DND-41 (cell line): ENCODE measurements at regions not wholly inside any gene's neighbourhood (a gene's known extent, or its start where the extent isn't known, plus 50 kb on each side); places are given as distances from the start of the nearest gene placed in this dataset.

Experiments
- EZH2 ChIP-seq: IDR thresholded peaks from 3 replicates; pipeline ENCODE4 v1.6.1; 2012; ENCODE audit warnings: borderline replicate concordance, low read depth, mild to moderate bottlenecking, moderate library complexity, low read length, inconsistent platforms; ENCODE audit not compliant: severe bottlenecking
- TF ChIP-seq, protein P1 (sequence below): IDR thresholded peaks from 2 replicates; pipeline ENCODE4 v1.5.1; 2012; ENCODE audit warnings: borderline replicate concordance, low read length, moderate library complexity, mild to moderate bottlenecking; ENCODE audit not compliant: poor library complexity, severe bottlenecking; ENCODE audit errors: extremely low read depth

DNA sequence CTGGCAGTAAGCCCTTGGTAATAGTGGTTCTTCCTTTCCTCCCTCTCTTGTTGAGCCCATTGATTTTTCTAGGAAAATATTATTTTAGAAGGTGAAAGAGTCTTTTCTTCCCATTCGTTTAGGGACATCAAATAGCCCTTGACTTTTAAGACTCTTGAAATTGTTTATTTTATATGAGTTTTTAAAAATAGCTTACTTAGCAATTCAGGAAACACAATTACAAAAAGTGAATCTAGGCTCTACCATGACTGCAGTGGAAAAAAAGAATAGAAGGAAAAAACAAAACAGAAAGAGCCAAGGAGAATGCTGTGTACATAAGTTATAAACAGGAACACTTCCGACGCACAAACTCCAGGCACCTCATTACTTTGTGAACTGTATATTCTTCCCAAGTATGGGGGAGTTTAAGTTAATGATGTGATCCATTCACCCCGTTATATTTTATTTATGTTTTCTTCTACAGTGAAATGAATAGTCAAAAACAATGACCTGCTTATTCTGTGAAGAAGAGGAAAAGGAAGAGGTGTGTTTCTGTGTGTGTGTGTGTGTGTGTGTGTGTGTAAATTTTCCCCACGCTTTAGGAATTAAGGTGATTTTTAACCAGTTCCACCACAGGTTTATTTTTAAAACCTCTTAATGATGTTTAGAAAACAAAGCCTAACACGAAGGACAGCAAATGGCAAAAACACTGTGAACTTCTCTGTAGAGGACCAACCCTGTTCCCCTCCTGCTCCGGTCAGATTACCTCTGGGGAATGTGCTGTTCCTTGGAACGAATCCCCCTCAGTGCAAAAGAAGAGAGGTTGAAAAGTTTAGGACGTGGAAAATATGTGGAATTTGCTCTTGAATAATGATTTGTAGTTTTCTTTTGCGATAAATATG lies 266.3 kb downstream of the KLF5 start:
- TF ChIP-seq, protein P1, sequence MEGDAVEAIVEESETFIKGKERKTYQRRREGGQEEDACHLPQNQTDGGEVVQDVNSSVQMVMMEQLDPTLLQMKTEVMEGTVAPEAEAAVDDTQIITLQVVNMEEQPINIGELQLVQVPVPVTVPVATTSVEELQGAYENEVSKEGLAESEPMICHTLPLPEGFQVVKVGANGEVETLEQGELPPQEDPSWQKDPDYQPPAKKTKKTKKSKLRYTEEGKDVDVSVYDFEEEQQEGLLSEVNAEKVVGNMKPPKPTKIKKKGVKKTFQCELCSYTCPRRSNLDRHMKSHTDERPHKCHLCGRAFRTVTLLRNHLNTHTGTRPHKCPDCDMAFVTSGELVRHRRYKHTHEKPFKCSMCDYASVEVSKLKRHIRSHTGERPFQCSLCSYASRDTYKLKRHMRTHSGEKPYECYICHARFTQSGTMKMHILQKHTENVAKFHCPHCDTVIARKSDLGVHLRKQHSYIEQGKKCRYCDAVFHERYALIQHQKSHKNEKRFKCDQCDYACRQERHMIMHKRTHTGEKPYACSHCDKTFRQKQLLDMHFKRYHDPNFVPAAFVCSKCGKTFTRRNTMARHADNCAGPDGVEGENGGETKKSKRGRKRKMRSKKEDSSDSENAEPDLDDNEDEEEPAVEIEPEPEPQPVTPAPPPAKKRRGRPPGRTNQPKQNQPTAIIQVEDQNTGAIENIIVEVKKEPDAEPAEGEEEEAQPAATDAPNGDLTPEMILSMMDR: no peak
- TF ChIP-seq EZH2: no peak
